ENCODE measurements at regions not wholly inside any gene's neighbourhood (a gene's known extent, or its start where the extent isn't known, plus 50 kb on each side); places are given as distances from the start of the nearest gene placed in this dataset.
A peak's percentile ranks its signal among the peaks of the same experiment; 100 is the strongest.

- TF ChIP-seq CTCF (IDR thresholded peaks at IDR 0.05) (peak in 1 of 7 experiments; percentile 10), POLR2A (IDR thresholded peaks at IDR 0.05) (no peak)
- DNase-seq = peak in 1 of 2 donors; percentile 38
- Histone ChIP-seq H3K36me3 (no peaks in the 10 kb centered on the region), H3K27ac (no peak overlapping the region), H3K4me3 (no peak overlapping the region), H3K4me1 (no peaks in the 10 kb centered on the region), H3K27me3 (peaks cover 0 to 35% (median 0%) of the 10 kb centered on the region in 3 donors), H3K9me3 (no peaks in the 10 kb centered on the region)
- WGBS, 5 donors = 41 to 53% (median 48%) methylated on average over 7 of the region's 7 CpGs
- intact Hi-C loops (cut with DNase I; ENCODE audit: low total_unique reads) = no loop called here
Measured at GRCh38 chr15:59751552-59752413, 62.7 kb upstream of the BNIP2 start.

GRCh38 chr15:59746777-59747176, 57.7 kb upstream of the BNIP2 start:
- Histone ChIP-seq H3K9me3 (peaks cover 0 to 7% (median 4%) of the 10 kb centered on the region in 4 donors), H3K27ac (no peak overlapping the region), H3K4me1 (no peaks in the 10 kb centered on the region), H3K4me3 (no peak overlapping the region), H3K27me3 (peaks cover 0 to 42% (median 0%) of the 10 kb centered on the region in 3 donors), H3K36me3 (no peaks in the 10 kb centered on the region)
- no peak for TF ChIP-seq EP300 (IDR thresholded peaks at IDR 0.05)
- TF ChIP-seq POLR2AphosphoS5 (IDR thresholded peaks at IDR 0.05) = no peak
- no peak for TF ChIP-seq CTCF (IDR thresholded peaks at IDR 0.05)
- no peak for TF ChIP-seq POLR2A (IDR thresholded peaks at IDR 0.05)
- DNase-seq = no peak
- intact Hi-C loops (cut with DNase I; ENCODE audit: low total_unique reads) = no loop called here
- WGBS, 5 donors = 63 to 85% (median 72%) methylated on average over 8 of the region's 8 CpGs

GRCh38 chr15:59741274-59741906, 52.3 kb upstream of the BNIP2 start:
- TF ChIP-seq CTCF (IDR thresholded peaks at IDR 0.05) (no peak), POLR2A (IDR thresholded peaks at IDR 0.05) (no peak), POLR2AphosphoS5 (IDR thresholded peaks at IDR 0.05) (no peak), EP300 (IDR thresholded peaks at IDR 0.05) (no peak)
- Histone ChIP-seq H3K27me3 (peaks cover 0 to 13% (median 0%) of the 10 kb centered on the region in 3 donors), H3K27ac (no peak overlapping the region), H3K4me3 (no peak overlapping the region), H3K9me3 (peaks cover 0 to 7% (median 4%) of the 10 kb centered on the region in 4 donors), H3K36me3 (no peaks in the 10 kb centered on the region), H3K4me1 (no peaks in the 10 kb centered on the region)
- DNase-seq = peak in 1 of 2 donors; percentile 38
- 43 to 56% (median 54%) methylated on average over 12 of the region's 12 CpGs for WGBS, 5 donors
- intact Hi-C loops (cut with DNase I; ENCODE audit: low total_unique reads) = no loop called here

GRCh38 chr15:59739557-59740186, 50.6 kb upstream of the BNIP2 start:
- no peak for DNase-seq
- intact Hi-C loops (cut with DNase I; ENCODE audit: low total_unique reads) = no loop called here
- no peak overlapping the region for H3K4me3 ChIP-seq
- no peaks in the 10 kb centered on the region for H3K36me3 ChIP-seq
- 76 to 80% (median 78%) methylated on average over 15 of the region's 15 CpGs for WGBS, 5 donors
- H3K27me3 ChIP-seq = peaks cover 0 to 7% (median 0%) of the 10 kb centered on the region in 3 donors
- H3K9me3 ChIP-seq = peaks cover 0 to 7% (median 4%) of the 10 kb centered on the region in 4 donors
- H3K4me1 ChIP-seq = no peaks in the 10 kb centered on the region
- TF ChIP-seq POLR2A (IDR thresholded peaks at IDR 0.05) (no peak), EP300 (IDR thresholded peaks at IDR 0.05) (no peak), CTCF (IDR thresholded peaks at IDR 0.05) (no peak), POLR2AphosphoS5 (IDR thresholded peaks at IDR 0.05) (no peak)
- H3K27ac ChIP-seq = no peak overlapping the region
